ENCODE measurements at regions not wholly inside any gene's neighbourhood (a gene's known extent, or its start where the extent isn't known, plus 50 kb on each side); places are given as distances from the start of the nearest gene placed in this dataset.

- in situ Hi-C loops (cut with MboI) (no loop called here), intact Hi-C loops (cut with micrococcal nuclease; ENCODE audit: unreplicated experiment) (no loop called here)
- 19% methylated on average over 4 of the region's 4 CpGs for WGBS (ENCODE audit: insufficient coverage, insufficient replicate concordance, low lambda C conversion rate, missing lambda C conversion rate)
- Histone ChIP-seq H2AFZ (ENCODE audit: control insufficient read depth, low read depth, low read length) (no peak overlapping the region), H4K20me1 (ENCODE audit: control insufficient read depth, insufficient read depth) (no peaks in the 10 kb centered on the region), H3K27ac (ENCODE audit: control insufficient read depth, insufficient read depth) (no peak overlapping the region), H3K9me3 (replicated peaks; ENCODE audit: control insufficient read depth, insufficient read depth, low read length) (no peaks in the 10 kb centered on the region), H3K4me2 (ENCODE audit: control insufficient read depth, insufficient read depth) (no peak overlapping the region), H3K79me2 (ENCODE audit: control insufficient read depth, insufficient read depth, low read length) (no peaks in the 10 kb centered on the region), H3K4me1 (ENCODE audit: control insufficient read depth, insufficient read depth, low read length) (no peaks in the 10 kb centered on the region), H3K9ac (ENCODE audit: control insufficient read depth, insufficient read depth, low read length) (no peak overlapping the region), H3K27me3 (replicated peaks in 1 of 2; ENCODE audit: control insufficient read depth in 2 of 2, insufficient read depth in 2 of 2, low read length in 1 of 2) (no peaks in the 10 kb centered on the region), H3K36me3 (ENCODE audit: control insufficient read depth in 2 of 2, insufficient read depth in 2 of 2, low read length in 1 of 2) (no peaks in the 10 kb centered on the region), H3K4me3 (no peak overlapping the region)
- TF ChIP-seq ESRRA (IDR thresholded peaks at IDR 0.05; ENCODE audit: low read length), result no peak
- no peak for TF ChIP-seq PRDM15 (CRISPR knock-in tag; IDR thresholded peaks at IDR 0.05)
- no peak for TF ChIP-seq HCFC1 (IDR thresholded peaks at IDR 0.05; ENCODE audit: low read length)
- TF ChIP-seq TCF3 (IDR thresholded peaks at IDR 0.05; ENCODE audit: borderline replicate concordance, insufficient read depth, low read depth, low read length), result no peak
- no peak for TF ChIP-seq CBX5 (IDR thresholded peaks at IDR 0.05; ENCODE audit: low read depth)
- TF ChIP-seq, protein P1, sequence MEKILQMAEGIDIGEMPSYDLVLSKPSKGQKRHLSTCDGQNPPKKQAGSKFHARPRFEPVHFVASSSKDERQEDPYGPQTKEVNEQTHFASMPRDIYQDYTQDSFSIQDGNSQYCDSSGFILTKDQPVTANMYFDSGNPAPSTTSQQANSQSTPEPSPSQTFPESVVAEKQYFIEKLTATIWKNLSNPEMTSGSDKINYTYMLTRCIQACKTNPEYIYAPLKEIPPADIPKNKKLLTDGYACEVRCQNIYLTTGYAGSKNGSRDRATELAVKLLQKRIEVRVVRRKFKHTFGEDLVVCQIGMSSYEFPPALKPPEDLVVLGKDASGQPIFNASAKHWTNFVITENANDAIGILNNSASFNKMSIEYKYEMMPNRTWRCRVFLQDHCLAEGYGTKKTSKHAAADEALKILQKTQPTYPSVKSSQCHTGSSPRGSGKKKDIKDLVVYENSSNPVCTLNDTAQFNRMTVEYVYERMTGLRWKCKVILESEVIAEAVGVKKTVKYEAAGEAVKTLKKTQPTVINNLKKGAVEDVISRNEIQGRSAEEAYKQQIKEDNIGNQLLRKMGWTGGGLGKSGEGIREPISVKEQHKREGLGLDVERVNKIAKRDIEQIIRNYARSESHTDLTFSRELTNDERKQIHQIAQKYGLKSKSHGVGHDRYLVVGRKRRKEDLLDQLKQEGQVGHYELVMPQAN (conservative IDR thresholded peaks at IDR 0.05), result no peak
- no peak for TF ChIP-seq MYC (IDR thresholded peaks at IDR 0.05; ENCODE audit: insufficient read depth, insufficient read length, insufficient replicate concordance, low read length, severe bottlenecking)
- TF ChIP-seq RBBP5 (conservative IDR thresholded peaks at IDR 0.05), result no peak
- no peak for TF ChIP-seq NFYA (IDR thresholded peaks at IDR 0.05; ENCODE audit: borderline replicate concordance, low read depth, low read length)
- TF ChIP-seq JUND (IDR thresholded peaks at IDR 0.05; ENCODE audit: low read depth, low read length), result no peak
- TF ChIP-seq KLF5 (IDR thresholded peaks at IDR 0.05; ENCODE audit: partially characterized antibody), result no peak
- TF ChIP-seq, protein P2, sequence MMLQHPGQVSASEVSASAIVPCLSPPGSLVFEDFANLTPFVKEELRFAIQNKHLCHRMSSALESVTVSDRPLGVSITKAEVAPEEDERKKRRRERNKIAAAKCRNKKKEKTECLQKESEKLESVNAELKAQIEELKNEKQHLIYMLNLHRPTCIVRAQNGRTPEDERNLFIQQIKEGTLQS (IDR thresholded peaks at IDR 0.05; ENCODE audit: borderline replicate concordance, extremely low read depth, low read depth, low read length), result no peak
- no peak for TF ChIP-seq HDAC2 (IDR thresholded peaks at IDR 0.05)
- FAIRE-seq (no peak), ATAC-seq (no peak), DNase-seq (ENCODE audit: low read depth, low spot score) (no peak)
- POLR2A ChIA-PET, result no interaction called here
- CTCF ChIA-PET, result interaction anchor here (1.5 kb wide), 1 partner anchor 68 kb away, joined by 3 read pairs; no protein-coding TSS in a partner anchor
- BruUV-seq (replicated peaks), result no TSS peak
- RAD21 ChIA-PET (ENCODE audit: unreplicated experiment), result no interaction called here
- SMC1A ChIA-PET (ENCODE audit: uncharacterized antibody, unreplicated experiment), result no interaction called here
Measured at GRCh38 chr2:51219468-51219867, 187.5 kb upstream of the NRXN1 start.
